ENCODE measurements at regions not wholly inside any gene's neighbourhood (a gene's known extent, or its start where the extent isn't known, plus 50 kb on each side); places are given as distances from the start of the nearest gene placed in this dataset.

GRCh38 chrX:120761810-120762209, 113.9 kb downstream of the CT47B1 start:
- Histone ChIP-seq H3K79me2 (ENCODE audit: control insufficient read depth, insufficient read depth, low read length) (no peaks in the 10 kb centered on the region), H4K20me1 (replicated peaks; ENCODE audit: control insufficient read depth, extremely low read depth, insufficient read depth, low read length) (no peaks in the 10 kb centered on the region), H2AFZ (ENCODE audit: low read depth, low read length) (no peak overlapping the region), H3K36me3 (ENCODE audit: control insufficient read depth in 2 of 2, extremely low read depth in 1 of 2, insufficient read depth in 2 of 2, low read length in 2 of 2) (no peaks in the 10 kb centered on the region), H3K4me2 (ENCODE audit: insufficient read depth, low read length) (no peak overlapping the region), H3K27ac (ENCODE audit: insufficient read depth, low read depth, low read length) (no peak overlapping the region), H3K9me1 (replicated peaks; ENCODE audit: control insufficient read depth, extremely low read depth, insufficient read depth, low read length) (no peaks in the 10 kb centered on the region), H3K9me3 (replicated peaks; ENCODE audit: control insufficient read depth, insufficient read depth, low read length) (no peaks in the 10 kb centered on the region), H3K4me3 (replicated peaks in 1 of 3; ENCODE audit: insufficient read depth in 1 of 3, low read depth in 1 of 3, low read length in 3 of 3) (no peak overlapping the region), H3K9ac (replicated peaks; ENCODE audit: extremely low read depth, insufficient read depth, low read length) (no peak overlapping the region), H3K27me3 (ENCODE audit: control insufficient read depth in 2 of 2, insufficient read depth in 2 of 2, low read length in 2 of 2) (no peaks in the 10 kb centered on the region), H3K4me1 (ENCODE audit: control insufficient read depth, extremely low read depth, insufficient read depth, low read length) (no peaks in the 10 kb centered on the region)
- TF ChIP-seq POLR2AphosphoS5 (IDR thresholded peaks at IDR 0.05; ENCODE audit: insufficient read depth, low read depth, low read length) (no peak), POLR2A (IDR thresholded peaks at IDR 0.05; ENCODE audit: low read depth, low read length) (no peak), EZH2 (IDR thresholded peaks at IDR 0.05; ENCODE audit: borderline replicate concordance, low read depth, low read length, severe bottlenecking) (no peak), GATA2 (IDR thresholded peaks at IDR 0.05; ENCODE audit: insufficient read depth, insufficient read length, low read depth, low read length) (no peak), FOS (IDR thresholded peaks at IDR 0.05; ENCODE audit: borderline replicate concordance, insufficient read depth, low read length) (no peak), JUN (IDR thresholded peaks at IDR 0.05; ENCODE audit: borderline replicate concordance, insufficient read depth, insufficient read length, low read depth) (no peak), CTCF (IDR thresholded peaks at IDR 0.05; ENCODE audit: extremely low read depth in 1 of 2, insufficient read depth in 1 of 2, low read depth in 1 of 2, low read length in 2 of 2) (no peak), MYC (IDR thresholded peaks at IDR 0.05; ENCODE audit: low read depth, low read length) (no peak)
- TF ChIP-seq, protein P1, sequence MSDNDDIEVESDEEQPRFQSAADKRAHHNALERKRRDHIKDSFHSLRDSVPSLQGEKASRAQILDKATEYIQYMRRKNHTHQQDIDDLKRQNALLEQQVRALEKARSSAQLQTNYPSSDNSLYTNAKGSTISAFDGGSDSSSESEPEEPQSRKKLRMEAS (IDR thresholded peaks at IDR 0.05; ENCODE audit: insufficient read depth, insufficient read length), result no peak
- ChIA-PET CTCF (no interaction called here), POLR2A (no interaction called here)
- intact Hi-C loops (cut with micrococcal nuclease) (no loop called here), dilution Hi-C loops (cut with MboI; ENCODE audit: extremely low pct_ligation_motif_present, low sequenced_read_pairs) (no loop called here)
- DNase-seq (ENCODE audit: low read depth, low spot score), result no peak
- FAIRE-seq, result no peak
- no TSS peak for BruUV-seq (replicated peaks)
